ENCODE measurements at regions not wholly inside any gene's neighbourhood (a gene's known extent, or its start where the extent isn't known, plus 50 kb on each side); places are given as distances from the start of the nearest gene placed in this dataset.

GRCh38 chr10:108562105-108562504 lies 1361.2 kb downstream of the XPNPEP1 start:
- TF ChIP-seq CTCF (IDR thresholded peaks at IDR 0.05 in 8 of 11, conservative IDR thresholded peaks at IDR 0.05 in 3 of 11), result no peak
- no peak for TF ChIP-seq POLR2A (IDR thresholded peaks at IDR 0.05)
- TF ChIP-seq POLR2AphosphoS5 (IDR thresholded peaks at IDR 0.05), result no peak

All from spleen (tissue), 7 donors.